Neural cell (in vitro differentiated cells): ENCODE measurements at regions not wholly inside any gene's neighbourhood (a gene's known extent, or its start where the extent isn't known, plus 50 kb on each side); places are given as distances from the start of the nearest gene placed in this dataset.

ENCODE experiments used
- H2AFZ ChIP-seq: fragments of 200-600, 300-800 bp; sonication (generic), shearing (Covaris generic); 2 replicates; pipeline ENCODE4 v1.6.0; 2014; ENCODE audit warnings: low read depth, mild to moderate bottlenecking, antibody characterized with exemption, low read length, moderate library complexity
- H3F3A ChIP-seq: fragments of 200-600 bp; shearing (Covaris generic); 2 replicates; pipeline ENCODE4 v1.6.1; 2016; ENCODE audit warnings: mild to moderate bottlenecking, moderate library complexity, mixed read lengths, antibody characterized with exemption, low read length; ENCODE audit not compliant: insufficient read depth, poor library complexity, severe bottlenecking
- H3K27ac ChIP-seq: fragments of 200-600, 300-800 bp; sonication (generic), shearing (Covaris generic); 2 replicates; pipeline ENCODE4 v1.5.1; 2014; ENCODE audit warnings: mild to moderate bottlenecking, low read length, moderate library complexity
- H3K27me3 ChIP-seq: fragments of 300-800, 200-600 bp; sonication (generic), shearing (Covaris generic); 2 replicates; pipeline ENCODE4 v1.6.0; 2014; ENCODE audit warnings: mild to moderate bottlenecking, low read depth, low read length, moderate library complexity; ENCODE audit not compliant: insufficient read depth
- H3K36me3 ChIP-seq: fragments of 300-800, 200-600 bp; sonication (generic), shearing (Covaris generic); 2 replicates; pipeline ENCODE4 v1.5.1; 2014; ENCODE audit warnings: mild to moderate bottlenecking, antibody characterized with exemption, low read length, moderate library complexity; ENCODE audit not compliant: insufficient read depth
- H3K4me2 ChIP-seq: fragments of 300-800, 200-600 bp; sonication (generic), shearing (Covaris generic); 2 replicates; pipeline ENCODE4 v1.6.0; 2014; ENCODE audit warnings: mild to moderate bottlenecking, low read length
- H3K4me3 ChIP-seq: fragments of 300-800, 200-600 bp; sonication (generic), shearing (Covaris generic); 2 replicates; pipeline ENCODE4 v1.5.1; 2014; ENCODE audit warnings: mild to moderate bottlenecking, low read length, moderate library complexity
- H3K79me2 ChIP-seq: fragments of 200-600 bp; shearing (Covaris generic); replicated peaks from 2 replicates; pipeline ENCODE4 v1.6.0; 2014; ENCODE audit warnings: mild to moderate bottlenecking, low read length, moderate library complexity; ENCODE audit not compliant: insufficient read depth
- H3K9ac ChIP-seq: fragments of 300-800, 200-600 bp; sonication (generic), shearing (Covaris generic); 2 replicates; pipeline ENCODE4 v1.6.1; 2016; ENCODE audit warnings: mild to moderate bottlenecking, low read length, mixed read lengths
- H3K9me2 ChIP-seq: fragments of 200-600 bp; shearing (Covaris generic); 2 replicates; pipeline ENCODE4 v1.6.1; 2016; ENCODE audit warnings: mild to moderate bottlenecking, low read length, mixed read lengths; ENCODE audit not compliant: insufficient read depth
- H3K9me3 ChIP-seq: fragments of 200-600, 300-800 bp; sonication (generic), shearing (Covaris generic); 2 replicates; pipeline ENCODE4 v1.6.1; 2016; ENCODE audit warnings: mild to moderate bottlenecking, mixed run types, low read length, moderate library complexity, mixed read lengths
- H4K20me1 ChIP-seq: fragments of 200-600 bp; shearing (Covaris generic); 2 replicates; pipeline ENCODE4 v1.6.1; 2016; ENCODE audit warnings: mild to moderate bottlenecking, mixed run types; ENCODE audit not compliant: insufficient read depth
- EP300 ChIP-seq: fragments of 450-650 bp; conservative IDR thresholded peaks from 2 replicates; pipeline ENCODE4 v1.6.1; 2014; ENCODE audit warnings: antibody characterized with exemption, mild to moderate bottlenecking, moderate library complexity; ENCODE audit not compliant: poor library complexity, severe bottlenecking
- EZH2 ChIP-seq: fragments of 200-600, 300-800 bp; shearing (Covaris generic), sonication (generic); IDR thresholded peaks from 2 replicates; pipeline ENCODE4 v1.6.1; 2014; ENCODE audit warnings: antibody characterized with exemption, low read length, borderline replicate concordance, mild to moderate bottlenecking; ENCODE audit not compliant: insufficient read depth, poor library complexity, severe bottlenecking
- MXI1 ChIP-seq: fragments of 450-650 bp; conservative IDR thresholded peaks from 2 replicates; pipeline ENCODE4 v1.6.1; 2014; ENCODE audit warnings: antibody characterized with exemption, mild to moderate bottlenecking; ENCODE audit not compliant: poor library complexity, severe bottlenecking
- POLR2AphosphoS5 ChIP-seq: IDR thresholded peaks from 2 replicates; pipeline ENCODE4 v1.6.1; 2012
- RAD21 ChIP-seq: fragments of 450-650 bp; conservative IDR thresholded peaks from 2 replicates; pipeline ENCODE4 v1.6.1; 2014; ENCODE audit warnings: antibody characterized with exemption, mild to moderate bottlenecking, moderate library complexity
- SMC3 ChIP-seq: fragments of 450-650 bp; conservative IDR thresholded peaks from 2 replicates; pipeline ENCODE4 v1.6.1; 2014; ENCODE audit warnings: antibody characterized with exemption, mild to moderate bottlenecking, moderate library complexity; ENCODE audit not compliant: poor library complexity
- TAF1 ChIP-seq: IDR thresholded peaks from 2 replicates; pipeline ENCODE4 v1.6.1; 2012; ENCODE audit warnings: low read depth
- TF ChIP-seq, protein P1 (sequence below): IDR thresholded peaks from 2 replicates; pipeline ENCODE4 v1.6.1; 2012; ENCODE audit warnings: borderline replicate concordance
- TF ChIP-seq, protein P2 (sequence below): fragments of 450-650 bp; IDR thresholded peaks from 2 replicates; pipeline ENCODE4 v1.5.1; 2014; ENCODE audit warnings: antibody characterized with exemption, mild to moderate bottlenecking, moderate library complexity; ENCODE audit not compliant: poor library complexity, severe bottlenecking

DNA sequence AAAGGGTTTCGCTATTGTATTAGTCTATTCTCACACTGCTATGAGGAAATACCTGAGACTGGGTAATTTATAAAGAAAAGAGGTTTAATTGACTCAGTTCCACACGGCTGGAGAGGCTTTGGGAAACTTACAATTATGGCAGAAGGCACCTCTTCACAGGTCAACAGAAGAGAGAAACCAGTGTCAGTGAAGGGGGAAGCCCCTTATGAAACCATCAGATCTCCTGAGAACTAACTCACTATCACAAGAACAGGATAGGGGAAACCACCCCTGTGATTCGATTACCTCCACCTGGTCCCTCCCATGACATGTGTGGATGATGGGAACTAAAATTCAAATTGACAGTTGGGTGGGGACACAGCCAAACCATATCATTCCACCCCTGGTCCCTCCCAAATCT, 589.5 kb downstream of the CENPC start:
- no peak for TF ChIP-seq EZH2
- TF ChIP-seq MXI1, result no peak
- TF ChIP-seq, protein P1, sequence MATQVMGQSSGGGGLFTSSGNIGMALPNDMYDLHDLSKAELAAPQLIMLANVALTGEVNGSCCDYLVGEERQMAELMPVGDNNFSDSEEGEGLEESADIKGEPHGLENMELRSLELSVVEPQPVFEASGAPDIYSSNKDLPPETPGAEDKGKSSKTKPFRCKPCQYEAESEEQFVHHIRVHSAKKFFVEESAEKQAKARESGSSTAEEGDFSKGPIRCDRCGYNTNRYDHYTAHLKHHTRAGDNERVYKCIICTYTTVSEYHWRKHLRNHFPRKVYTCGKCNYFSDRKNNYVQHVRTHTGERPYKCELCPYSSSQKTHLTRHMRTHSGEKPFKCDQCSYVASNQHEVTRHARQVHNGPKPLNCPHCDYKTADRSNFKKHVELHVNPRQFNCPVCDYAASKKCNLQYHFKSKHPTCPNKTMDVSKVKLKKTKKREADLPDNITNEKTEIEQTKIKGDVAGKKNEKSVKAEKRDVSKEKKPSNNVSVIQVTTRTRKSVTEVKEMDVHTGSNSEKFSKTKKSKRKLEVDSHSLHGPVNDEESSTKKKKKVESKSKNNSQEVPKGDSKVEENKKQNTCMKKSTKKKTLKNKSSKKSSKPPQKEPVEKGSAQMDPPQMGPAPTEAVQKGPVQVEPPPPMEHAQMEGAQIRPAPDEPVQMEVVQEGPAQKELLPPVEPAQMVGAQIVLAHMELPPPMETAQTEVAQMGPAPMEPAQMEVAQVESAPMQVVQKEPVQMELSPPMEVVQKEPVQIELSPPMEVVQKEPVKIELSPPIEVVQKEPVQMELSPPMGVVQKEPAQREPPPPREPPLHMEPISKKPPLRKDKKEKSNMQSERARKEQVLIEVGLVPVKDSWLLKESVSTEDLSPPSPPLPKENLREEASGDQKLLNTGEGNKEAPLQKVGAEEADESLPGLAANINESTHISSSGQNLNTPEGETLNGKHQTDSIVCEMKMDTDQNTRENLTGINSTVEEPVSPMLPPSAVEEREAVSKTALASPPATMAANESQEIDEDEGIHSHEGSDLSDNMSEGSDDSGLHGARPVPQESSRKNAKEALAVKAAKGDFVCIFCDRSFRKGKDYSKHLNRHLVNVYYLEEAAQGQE, result no peak
- no peak for TF ChIP-seq EP300
- TF ChIP-seq RAD21, result no peak
- TF ChIP-seq TAF1, result no peak
- no peak for TF ChIP-seq POLR2AphosphoS5
- TF ChIP-seq, protein P2, sequence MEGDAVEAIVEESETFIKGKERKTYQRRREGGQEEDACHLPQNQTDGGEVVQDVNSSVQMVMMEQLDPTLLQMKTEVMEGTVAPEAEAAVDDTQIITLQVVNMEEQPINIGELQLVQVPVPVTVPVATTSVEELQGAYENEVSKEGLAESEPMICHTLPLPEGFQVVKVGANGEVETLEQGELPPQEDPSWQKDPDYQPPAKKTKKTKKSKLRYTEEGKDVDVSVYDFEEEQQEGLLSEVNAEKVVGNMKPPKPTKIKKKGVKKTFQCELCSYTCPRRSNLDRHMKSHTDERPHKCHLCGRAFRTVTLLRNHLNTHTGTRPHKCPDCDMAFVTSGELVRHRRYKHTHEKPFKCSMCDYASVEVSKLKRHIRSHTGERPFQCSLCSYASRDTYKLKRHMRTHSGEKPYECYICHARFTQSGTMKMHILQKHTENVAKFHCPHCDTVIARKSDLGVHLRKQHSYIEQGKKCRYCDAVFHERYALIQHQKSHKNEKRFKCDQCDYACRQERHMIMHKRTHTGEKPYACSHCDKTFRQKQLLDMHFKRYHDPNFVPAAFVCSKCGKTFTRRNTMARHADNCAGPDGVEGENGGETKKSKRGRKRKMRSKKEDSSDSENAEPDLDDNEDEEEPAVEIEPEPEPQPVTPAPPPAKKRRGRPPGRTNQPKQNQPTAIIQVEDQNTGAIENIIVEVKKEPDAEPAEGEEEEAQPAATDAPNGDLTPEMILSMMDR, result no peak
- no peak for TF ChIP-seq SMC3
- no peaks in the 10 kb centered on the region for H3K79me2 ChIP-seq
- H4K20me1 ChIP-seq, result no peaks in the 10 kb centered on the region
- no peaks in the 10 kb centered on the region for H3K9me3 ChIP-seq
- no peaks in the 10 kb centered on the region for H3K9me2 ChIP-seq
- H3K27ac ChIP-seq, result no peak overlapping the region
- no peaks in the 10 kb centered on the region for H3K27me3 ChIP-seq
- no peak overlapping the region for H2AFZ ChIP-seq
- no peak overlapping the region for H3K9ac ChIP-seq
- no peak overlapping the region for H3K4me3 ChIP-seq
- no peaks in the 10 kb centered on the region for H3F3A ChIP-seq
- no peak overlapping the region for H3K4me2 ChIP-seq
- no peaks in the 10 kb centered on the region for H3K36me3 ChIP-seq

DNA sequence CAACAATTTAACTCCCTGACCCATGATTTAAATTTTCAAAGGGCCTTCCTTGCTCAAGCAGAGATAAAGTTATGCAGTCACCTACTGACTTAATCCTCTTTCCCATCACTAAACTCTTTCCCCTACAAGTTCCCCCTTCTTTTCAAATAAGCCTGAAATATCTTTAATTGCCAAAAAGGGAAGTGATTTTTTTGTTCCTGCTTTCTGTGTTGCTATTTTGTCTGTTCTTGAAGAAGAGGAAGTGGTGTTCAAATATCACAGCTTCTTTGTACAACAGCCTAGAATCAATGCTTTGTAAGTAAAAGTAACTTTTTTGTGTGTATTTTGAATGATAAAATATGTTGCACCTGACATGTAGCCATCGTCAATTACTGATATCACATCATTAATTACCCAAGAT, 595.9 kb downstream of the CENPC start:
- no peaks in the 10 kb centered on the region for H3K27me3 ChIP-seq
- H3K4me2 ChIP-seq, result no peak overlapping the region
- no peaks in the 10 kb centered on the region for H3K79me2 ChIP-seq
- no peak overlapping the region for H2AFZ ChIP-seq
- no peaks in the 10 kb centered on the region for H3F3A ChIP-seq
- H3K9me2 ChIP-seq, result no peaks in the 10 kb centered on the region
- no peaks in the 10 kb centered on the region for H4K20me1 ChIP-seq
- H3K27ac ChIP-seq, result no peak overlapping the region
- no peaks in the 10 kb centered on the region for H3K9me3 ChIP-seq
- H3K9ac ChIP-seq, result no peak overlapping the region
- TF ChIP-seq, protein P1, result no peak
- TF ChIP-seq EP300, result no peak
- no peak for TF ChIP-seq MXI1
- H3K36me3 ChIP-seq, result no peaks in the 10 kb centered on the region
- H3K4me3 ChIP-seq, result no peak overlapping the region
